GM12878 (cell line): ENCODE measurements at regions not wholly inside any gene's neighbourhood (a gene's known extent, or its start where the extent isn't known, plus 50 kb on each side); places are given as distances from the start of the nearest gene placed in this dataset.

Experiments
- ATAC-seq: fragments of 200-7000 bp; cut with Tn5 transposase; 3 replicates; pipeline ENCODE4 v1.9.1; 2020; ENCODE audit warnings: mild to moderate bottlenecking, moderate library complexity
- BruUV-seq: library from RNA; stranded (reverse); fragments of 400-500 nt; replicated peaks from 2 replicates; lab custom pipeline; 2021; lab: Mats Ljungman, UMichigan
- CTCF ChIA-PET: fragments of 300-600 bp; sonication (Branson Sonifier 250); formaldehyde crosslinking; extraction: SDS; loops from one replicate; lab custom pipeline; 2021; ENCODE audit warnings: inconsistent platforms; lab: Yijun Ruan, JAX
- POLR2A ChIA-PET: fragments of 350-600 bp; formaldehyde crosslinking; extraction: SDS; loops from one replicate; lab custom pipeline; 2021; ENCODE audit warnings: inconsistent platforms; lab: Charles Lee
- RAD21 ChIA-PET: fragments of 300-600 bp; sonication (Branson Sonifier 250); formaldehyde crosslinking; loops from one replicate; lab custom pipeline; 2023; ENCODE audit warnings: antibody characterized with exemption; ENCODE audit not compliant: unreplicated experiment; lab: Charles Lee
- SMC1A ChIA-PET: fragments of 300-600 bp; sonication (Branson Sonifier 250); formaldehyde crosslinking; loops from one replicate; lab custom pipeline; 2023; ENCODE audit not compliant: unreplicated experiment, uncharacterized antibody; lab: Charles Lee
- DNase-seq: peaks from one replicate; pipeline ENCODE4 v3.0.0-alpha.2; 2011; ENCODE audit warnings: low read depth, low spot score
- FAIRE-seq: peaks from 3 replicates; lab custom pipeline; 2011; peaks lifted over from hg19 to GRCh38; lab: Jason Lieb, UNC
- H2AFZ ChIP-seq: 2 replicates; pipeline ENCODE4 v1.6.0; 2011; ENCODE audit warnings: low read depth, low read length, control low read depth; ENCODE audit not compliant: control insufficient read depth
- H3K27ac ChIP-seq: 2 replicates; pipeline ENCODE4 v1.5.1; 2011; ENCODE audit warnings: control low read depth; ENCODE audit not compliant: control insufficient read depth, insufficient read depth
- H3K27me3 ChIP-seq, 2 experiments: replicated peaks in 1 of 2; 2 replicates each; pipeline versions ENCODE4 v1.6.0 to v1.6.1; 2011; ENCODE audit warnings: low read length in 1 of 2; ENCODE audit not compliant: control insufficient read depth in 2 of 2, insufficient read depth in 2 of 2
- H3K36me3 ChIP-seq, 2 experiments: 2 replicates each; pipeline ENCODE4 v1.5.1; 2011; ENCODE audit warnings: low read length in 1 of 2; ENCODE audit not compliant: control insufficient read depth in 2 of 2, insufficient read depth in 2 of 2
- H3K4me1 ChIP-seq: 2 replicates; pipeline ENCODE4 v1.6.1; 2011; ENCODE audit warnings: mild to moderate bottlenecking, low read length, moderate library complexity, mixed read lengths; ENCODE audit not compliant: control insufficient read depth, insufficient read depth
- H3K4me2 ChIP-seq: 2 replicates; pipeline ENCODE4 v1.6.0; 2011; ENCODE audit warnings: control low read depth; ENCODE audit not compliant: control insufficient read depth, insufficient read depth
- H3K4me3 ChIP-seq: fragments of 200-600 bp; sonication (generic); 2 replicates; pipeline ENCODE4 v1.5.1; 2016
- H3K79me2 ChIP-seq: 2 replicates; pipeline ENCODE4 v1.6.0; 2011; ENCODE audit warnings: low read length; ENCODE audit not compliant: control insufficient read depth, insufficient read depth
- H3K9ac ChIP-seq: 2 replicates; pipeline ENCODE4 v1.8.0; 2011; ENCODE audit warnings: low read length, control low read depth, mixed read lengths; ENCODE audit not compliant: control insufficient read depth, insufficient read depth
- H3K9me3 ChIP-seq: replicated peaks from 3 replicates; pipeline ENCODE4 v1.5.1; 2011; ENCODE audit warnings: mild to moderate bottlenecking, low read length; ENCODE audit not compliant: control insufficient read depth, insufficient read depth
- H4K20me1 ChIP-seq: 2 replicates; pipeline ENCODE4 v1.6.0; 2011; ENCODE audit not compliant: control insufficient read depth, insufficient read depth
- CHD4 ChIP-seq: fragments of 200-600 bp; sonication (generic); IDR thresholded peaks from 2 replicates; pipeline ENCODE4 v1.6.1; 2016; ENCODE audit warnings: mild to moderate bottlenecking
- FOXM1 ChIP-seq: IDR thresholded peaks from 2 replicates; pipeline ENCODE4 v1.6.1; 2012; ENCODE audit warnings: low read depth, mild to moderate bottlenecking, inconsistent platforms, low read length, moderate library complexity
- MEF2A ChIP-seq: IDR thresholded peaks from 2 replicates; pipeline ENCODE4 v1.6.1; 2011; ENCODE audit warnings: low read depth, mild to moderate bottlenecking, low read length, moderate library complexity; ENCODE audit not compliant: insufficient read depth
- NBN ChIP-seq: fragments of 450-650 bp; IDR thresholded peaks from 2 replicates; pipeline ENCODE4 v1.6.1; 2016
- NFYA ChIP-seq: IDR thresholded peaks from 2 replicates; pipeline ENCODE4 v1.6.1; 2011; ENCODE audit warnings: low read depth, mild to moderate bottlenecking, low read length, improper control_type of control experiment, borderline replicate concordance
- NRF1 ChIP-seq: conservative IDR thresholded peaks from 2 replicates; pipeline ENCODE4 v1.6.1; 2011; ENCODE audit warnings: mild to moderate bottlenecking, low read depth, low read length, improper control_type of control experiment
- POLR2AphosphoS2 ChIP-seq: IDR thresholded peaks from 2 replicates; pipeline ENCODE4 v1.6.1; 2011; ENCODE audit warnings: low read depth, mild to moderate bottlenecking, low read length, improper control_type of control experiment, moderate library complexity
- SMAD1 ChIP-seq: fragments of 450-650 bp; IDR thresholded peaks from 2 replicates; pipeline ENCODE4 v1.6.1; 2018; ENCODE audit warnings: mild to moderate bottlenecking, low read depth; ENCODE audit not compliant: partially characterized antibody
- SRF ChIP-seq, 2 experiments: IDR thresholded peaks; 2 replicates each; pipeline ENCODE4 v1.6.1; 2011; ENCODE audit warnings: low read depth in 2 of 2, low read length in 2 of 2, mild to moderate bottlenecking in 1 of 2, moderate library complexity in 1 of 2
- WGBS: methylation state at CpG from one replicate; pipeline ENCODE4 v1.1.6; 2016; ENCODE audit warnings: low lambda C conversion rate; ENCODE audit not compliant: insufficient replicate concordance, insufficient coverage; ENCODE audit errors: missing lambda C conversion rate; 5-methylcytosine and 5-hydroxymethylcytosine counted together
- in situ Hi-C: fragments of 300-500 bp; cut with MboI; formaldehyde crosslinking; loops from 9 replicates; pipeline ENCODE4 v1.14.3; 2018; ENCODE audit warnings: mixed read lengths
- intact Hi-C: fragments of 100-400 bp; cut with micrococcal nuclease; formaldehyde crosslinking; loops from one replicate; pipeline ENCODE4 v1.14.2; 2022; ENCODE audit not compliant: unreplicated experiment
- TF ChIP-seq, protein P1 (sequence below): IDR thresholded peaks from 2 replicates; pipeline ENCODE4 v1.6.1; 2012; ENCODE audit warnings: mild to moderate bottlenecking, low read depth, low read length
- TF ChIP-seq, protein P2 (sequence below): IDR thresholded peaks from 2 replicates; pipeline ENCODE4 v1.6.1; 2011; ENCODE audit warnings: borderline replicate concordance, low read depth, mild to moderate bottlenecking, moderate library complexity, mixed read lengths, low read length; ENCODE audit not compliant: insufficient read depth; ENCODE audit errors: extremely low read length

DNA sequence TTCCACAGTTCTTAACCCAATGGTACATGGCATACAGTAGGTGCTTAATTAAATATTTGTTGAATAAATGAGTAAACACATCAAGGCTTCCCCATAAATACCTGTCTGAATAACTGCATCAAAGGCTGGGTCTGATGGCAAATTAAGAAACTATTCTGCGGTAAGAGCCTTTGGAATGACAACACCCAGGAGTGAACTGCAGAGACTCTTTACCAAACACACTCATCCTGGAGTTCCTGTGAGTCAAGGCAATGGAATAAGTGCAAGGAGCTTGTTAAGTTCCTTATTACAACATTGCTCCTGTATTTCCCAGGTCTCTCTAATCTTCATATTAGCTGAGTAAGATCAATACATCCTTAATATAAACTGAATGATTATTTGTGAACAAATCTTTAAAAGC, 119.9 kb upstream of the STT3B start:
- Histone ChIP-seq H3K79me2 (no peaks in the 10 kb centered on the region), H3K4me2 (no peak overlapping the region), H3K27ac (no peak overlapping the region), H3K27me3 (no peaks in the 10 kb centered on the region), H3K9me3 (no peaks in the 10 kb centered on the region), H2AFZ (no peak overlapping the region), H3K9ac (no peak overlapping the region), H3K36me3 (no peaks in the 10 kb centered on the region), H3K4me1 (no peaks in the 10 kb centered on the region), H3K4me3 (no peak overlapping the region), H4K20me1 (no peaks in the 10 kb centered on the region)
- 83% methylated on average over 1 of the region's 1 CpG for WGBS
- SMC1A ChIA-PET, result interaction anchor here (0.7 to 1.6 kb wide), 2 partner anchors 28 to 58 kb away, joined by 3 to 4 read pairs; no protein-coding TSS in a partner anchor
- RAD21 ChIA-PET, result no interaction called here
- no peak for TF ChIP-seq SMAD1
- no peak for TF ChIP-seq NBN
- no peak for TF ChIP-seq NFYA
- TF ChIP-seq FOXM1, result no peak
- TF ChIP-seq NRF1, result no peak
- no peak for TF ChIP-seq MEF2A
- TF ChIP-seq SRF (IDR thresholded peaks at IDR 0.05; ENCODE audit: low read depth in 2 of 2, low read length in 2 of 2), result no peak
- no peak for TF ChIP-seq CHD4
- no peak for TF ChIP-seq POLR2AphosphoS2
- TF ChIP-seq, protein P1, sequence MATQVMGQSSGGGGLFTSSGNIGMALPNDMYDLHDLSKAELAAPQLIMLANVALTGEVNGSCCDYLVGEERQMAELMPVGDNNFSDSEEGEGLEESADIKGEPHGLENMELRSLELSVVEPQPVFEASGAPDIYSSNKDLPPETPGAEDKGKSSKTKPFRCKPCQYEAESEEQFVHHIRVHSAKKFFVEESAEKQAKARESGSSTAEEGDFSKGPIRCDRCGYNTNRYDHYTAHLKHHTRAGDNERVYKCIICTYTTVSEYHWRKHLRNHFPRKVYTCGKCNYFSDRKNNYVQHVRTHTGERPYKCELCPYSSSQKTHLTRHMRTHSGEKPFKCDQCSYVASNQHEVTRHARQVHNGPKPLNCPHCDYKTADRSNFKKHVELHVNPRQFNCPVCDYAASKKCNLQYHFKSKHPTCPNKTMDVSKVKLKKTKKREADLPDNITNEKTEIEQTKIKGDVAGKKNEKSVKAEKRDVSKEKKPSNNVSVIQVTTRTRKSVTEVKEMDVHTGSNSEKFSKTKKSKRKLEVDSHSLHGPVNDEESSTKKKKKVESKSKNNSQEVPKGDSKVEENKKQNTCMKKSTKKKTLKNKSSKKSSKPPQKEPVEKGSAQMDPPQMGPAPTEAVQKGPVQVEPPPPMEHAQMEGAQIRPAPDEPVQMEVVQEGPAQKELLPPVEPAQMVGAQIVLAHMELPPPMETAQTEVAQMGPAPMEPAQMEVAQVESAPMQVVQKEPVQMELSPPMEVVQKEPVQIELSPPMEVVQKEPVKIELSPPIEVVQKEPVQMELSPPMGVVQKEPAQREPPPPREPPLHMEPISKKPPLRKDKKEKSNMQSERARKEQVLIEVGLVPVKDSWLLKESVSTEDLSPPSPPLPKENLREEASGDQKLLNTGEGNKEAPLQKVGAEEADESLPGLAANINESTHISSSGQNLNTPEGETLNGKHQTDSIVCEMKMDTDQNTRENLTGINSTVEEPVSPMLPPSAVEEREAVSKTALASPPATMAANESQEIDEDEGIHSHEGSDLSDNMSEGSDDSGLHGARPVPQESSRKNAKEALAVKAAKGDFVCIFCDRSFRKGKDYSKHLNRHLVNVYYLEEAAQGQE, result no peak
- TF ChIP-seq, protein P2, sequence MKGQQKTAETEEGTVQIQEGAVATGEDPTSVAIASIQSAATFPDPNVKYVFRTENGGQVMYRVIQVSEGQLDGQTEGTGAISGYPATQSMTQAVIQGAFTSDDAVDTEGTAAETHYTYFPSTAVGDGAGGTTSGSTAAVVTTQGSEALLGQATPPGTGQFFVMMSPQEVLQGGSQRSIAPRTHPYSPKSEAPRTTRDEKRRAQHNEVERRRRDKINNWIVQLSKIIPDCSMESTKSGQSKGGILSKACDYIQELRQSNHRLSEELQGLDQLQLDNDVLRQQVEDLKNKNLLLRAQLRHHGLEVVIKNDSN, result no peak
- POLR2A ChIA-PET, result no interaction called here
- ATAC-seq, result no peak
- CTCF ChIA-PET, result no interaction called here
- intact Hi-C loops, result no loop called here
- in situ Hi-C loops, result no loop called here
- DNase-seq, result no peak
- no peak for FAIRE-seq
- no TSS peak for BruUV-seq
